VCaP (cell line): ENCODE measurements at regions not wholly inside any gene's neighbourhood (a gene's known extent, or its start where the extent isn't known, plus 50 kb on each side); places are given as distances from the start of the nearest gene placed in this dataset.
"Not testable (repeated sequence)": the region's sequence is repeated elsewhere in the genome, so short reads cannot be mapped to it uniquely, and the experiment has no call there.

ENCODE experiments used
- H3K27ac ChIP-seq: fragments of 450-650 bp; 2 replicates; pipeline ENCODE4 v1.5.1; 2017
- CTCF ChIP-seq: fragments of 450-650 bp; conservative IDR thresholded peaks from 2 replicates; pipeline ENCODE4 v1.5.1; 2017; ENCODE audit warnings: mild to moderate bottlenecking, moderate library complexity

DNA sequence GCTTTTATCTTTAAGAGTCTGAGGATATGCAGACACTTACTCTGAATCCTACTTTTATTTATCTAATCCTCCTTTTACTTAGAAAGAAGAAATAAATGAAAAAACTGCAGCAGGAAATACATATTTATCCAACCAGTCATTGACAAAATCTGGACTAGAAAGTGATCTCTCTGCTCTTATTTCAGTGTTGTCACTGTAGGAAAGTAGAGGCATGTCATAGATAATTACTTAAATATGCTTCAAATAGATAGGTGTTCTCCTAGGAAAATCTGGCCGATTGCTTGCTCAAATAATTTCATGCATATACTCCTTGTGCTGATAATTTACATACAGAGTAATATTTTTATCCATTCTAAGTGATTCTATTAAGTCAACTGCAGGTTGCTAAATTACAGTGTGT is 2001.9 kb upstream of the C9orf72 start:
- no peak overlapping the region for H3K27ac ChIP-seq
- TF ChIP-seq CTCF, result no peak

DNA sequence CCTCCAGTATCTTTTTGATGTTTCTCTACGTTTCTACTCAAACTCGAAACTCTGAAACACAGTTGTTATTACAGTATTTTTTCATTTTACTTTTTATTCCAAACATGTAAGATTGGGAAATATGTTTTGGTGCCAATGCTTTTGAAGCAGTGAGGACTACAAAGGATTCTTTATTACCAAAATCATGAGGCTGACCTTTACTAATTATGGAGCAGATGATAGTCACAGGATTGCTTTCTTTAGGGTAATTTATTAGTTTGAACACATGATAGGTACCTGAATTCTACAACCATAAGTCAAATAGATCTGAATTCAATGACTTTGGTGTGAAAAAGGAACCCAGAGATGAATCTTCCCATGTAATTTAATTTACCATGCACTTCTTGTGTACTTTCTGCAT is 2015.1 kb upstream of the C9orf72 start:
- TF ChIP-seq CTCF, result no peak
- no peak overlapping the region for H3K27ac ChIP-seq

- no peak overlapping the region for H3K27ac ChIP-seq
- no peak for TF ChIP-seq CTCF
Observed at GRCh38 chr9:29609282-29609681, 2036.0 kb upstream of the C9orf72 start.

GRCh38 chr9:29613773-29614172 is 2040.5 kb upstream of the C9orf72 start:
- no peak for TF ChIP-seq CTCF
- no peak overlapping the region for H3K27ac ChIP-seq

GRCh38 chr9:29616844-29617243 is 2043.6 kb upstream of the C9orf72 start:
- H3K27ac ChIP-seq, result no peak overlapping the region

DNA sequence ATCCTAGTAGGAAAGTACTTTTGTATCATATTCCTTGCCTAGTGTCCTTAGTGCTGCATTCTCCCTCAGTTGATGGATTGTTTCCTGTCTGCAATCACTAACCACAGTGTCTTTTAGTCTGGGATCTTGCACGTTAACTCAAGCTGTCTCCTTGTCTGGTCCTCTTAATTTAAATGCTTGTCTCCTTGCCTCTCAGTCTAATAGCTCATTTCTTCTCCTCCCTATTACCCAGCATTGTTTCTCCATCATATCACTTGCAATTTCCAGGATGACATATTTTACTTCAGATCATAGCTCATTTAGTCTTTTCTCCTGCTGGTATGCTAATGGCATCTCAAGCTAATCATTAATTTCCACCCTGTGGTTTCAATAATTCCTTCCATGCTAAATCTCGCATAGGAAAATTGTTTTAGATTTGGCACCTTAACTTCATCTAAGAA is 2052.0 kb upstream of the C9orf72 start:
- no peak overlapping the region for H3K27ac ChIP-seq
- no peak for TF ChIP-seq CTCF

More at GRCh38 chr9:29616844-29617243, 2043.6 kb upstream of the C9orf72 start:
- TF ChIP-seq CTCF, result no peak

- no peak overlapping the region for H3K27ac ChIP-seq
Observed at GRCh38 chr9:29625931-29626330, 2052.7 kb upstream of the C9orf72 start.

GRCh38 chr9:29628856-29629255 is 2055.6 kb upstream of the C9orf72 start:
- not testable (repeated sequence) for H3K27ac ChIP-seq

More at GRCh38 chr9:29625931-29626330, 2052.7 kb upstream of the C9orf72 start:
- no peak for TF ChIP-seq CTCF
